Right lobe of liver (tissue), 4 donors: ENCODE measurements at regions not wholly inside any gene's neighbourhood (a gene's known extent, or its start where the extent isn't known, plus 50 kb on each side); places are given as distances from the start of the nearest gene placed in this dataset.

ENCODE experiments used
- POLR2A ChIP-seq: fragments of 450-650 bp; IDR thresholded peaks from one replicate; pipeline ENCODE4 v1.6.1; 2017; ENCODE audit warnings: antibody characterized with exemption, mild to moderate bottlenecking
- TF ChIP-seq, protein P1 (sequence below), 4 donors: fragments of 200-600 bp in 3 of 4; fragments of 450-650 bp in 1 of 4; IDR thresholded peaks; one replicate each; pipeline versions ENCODE4 v1.5.1 to v1.8.0; 2016 to 2022; ENCODE audit warnings: antibody characterized with exemption in 4 of 4, mild to moderate bottlenecking in 2 of 4
- donor health status: DM: no; HTN: no; CAD: no.
- donor health status: DM: no; HTN: no; CAD: no.
- donor health status: DM: no; HTN: yes; CAD: no.

DNA sequence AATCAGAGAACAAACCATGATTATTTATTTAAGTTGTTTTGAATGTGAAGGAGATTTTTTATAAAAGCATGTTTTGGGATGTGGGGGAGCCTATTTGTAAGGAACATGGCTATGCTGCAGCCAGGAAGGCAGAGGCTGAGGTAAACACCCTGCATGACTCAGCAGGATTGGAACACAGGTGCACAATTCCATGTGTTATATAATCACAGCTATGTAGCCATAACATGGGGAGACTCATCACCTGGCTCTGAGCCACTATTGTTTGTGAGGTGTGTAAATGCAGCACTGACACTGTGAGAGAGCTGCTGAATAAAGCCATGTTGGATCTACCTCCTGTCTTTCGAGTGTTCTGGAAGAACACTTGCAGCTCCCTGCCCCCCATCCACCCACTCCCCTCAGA lies 1009.8 kb downstream of the DNAH5 start:
- TF ChIP-seq, protein P1, sequence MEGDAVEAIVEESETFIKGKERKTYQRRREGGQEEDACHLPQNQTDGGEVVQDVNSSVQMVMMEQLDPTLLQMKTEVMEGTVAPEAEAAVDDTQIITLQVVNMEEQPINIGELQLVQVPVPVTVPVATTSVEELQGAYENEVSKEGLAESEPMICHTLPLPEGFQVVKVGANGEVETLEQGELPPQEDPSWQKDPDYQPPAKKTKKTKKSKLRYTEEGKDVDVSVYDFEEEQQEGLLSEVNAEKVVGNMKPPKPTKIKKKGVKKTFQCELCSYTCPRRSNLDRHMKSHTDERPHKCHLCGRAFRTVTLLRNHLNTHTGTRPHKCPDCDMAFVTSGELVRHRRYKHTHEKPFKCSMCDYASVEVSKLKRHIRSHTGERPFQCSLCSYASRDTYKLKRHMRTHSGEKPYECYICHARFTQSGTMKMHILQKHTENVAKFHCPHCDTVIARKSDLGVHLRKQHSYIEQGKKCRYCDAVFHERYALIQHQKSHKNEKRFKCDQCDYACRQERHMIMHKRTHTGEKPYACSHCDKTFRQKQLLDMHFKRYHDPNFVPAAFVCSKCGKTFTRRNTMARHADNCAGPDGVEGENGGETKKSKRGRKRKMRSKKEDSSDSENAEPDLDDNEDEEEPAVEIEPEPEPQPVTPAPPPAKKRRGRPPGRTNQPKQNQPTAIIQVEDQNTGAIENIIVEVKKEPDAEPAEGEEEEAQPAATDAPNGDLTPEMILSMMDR (IDR thresholded peaks at IDR 0.05): no peak
- no peak for TF ChIP-seq POLR2A
